Kidney (tissue), 13 donors: ENCODE measurements at regions not wholly inside any gene's neighbourhood (a gene's known extent, or its start where the extent isn't known, plus 50 kb on each side); places are given as distances from the start of the nearest gene placed in this dataset.

Source experiments
- DNase-seq, 5 donors: peaks; one replicate each; pipeline ENCODE4 v3.0.0-alpha.2; 2013 to 2020
- FAIRE-seq: peaks from 2 replicates; lab custom pipeline; 2012; peaks lifted over from hg19 to GRCh38; lab: Jason Lieb, UNC
- H3K27ac ChIP-seq, 2 donors: one replicate each; pipeline ENCODE4 v1.7.0; 2013; ENCODE audit warnings: low read depth in 2 of 2, low read length in 2 of 2, inconsistent platforms in 1 of 2
- H3K27me3 ChIP-seq: one replicate; pipeline ENCODE4 v1.7.1; 2013; ENCODE audit warnings: low read length, inconsistent platforms; ENCODE audit not compliant: control insufficient read depth, insufficient read depth
- H3K36me3 ChIP-seq, 3 donors: one replicate each; pipeline versions ENCODE4 v1.7.0 to v1.7.1; 2013; ENCODE audit warnings: low read length in 3 of 3, control low read depth in 1 of 3, inconsistent platforms in 1 of 3; ENCODE audit not compliant: insufficient read depth in 3 of 3, control insufficient read depth in 2 of 3
- H3K4me1 ChIP-seq, 3 donors: one replicate each; pipeline versions ENCODE4 v1.7.0 to v1.7.1; 2013; ENCODE audit warnings: low read length in 3 of 3, inconsistent platforms in 1 of 3, low read depth in 1 of 3; ENCODE audit not compliant: control insufficient read depth in 2 of 3, insufficient read depth in 2 of 3
- H3K4me3 ChIP-seq, 3 donors: one replicate each; pipeline versions ENCODE4 v1.7.0 to v1.8.1; 2013; ENCODE audit warnings: low read length in 3 of 3, control low read depth in 1 of 3, inconsistent platforms in 1 of 3
- H3K9ac ChIP-seq, 3 donors: one replicate each; pipeline versions ENCODE4 v1.7.0 to v1.7.1; 2013; ENCODE audit warnings: low read length in 3 of 3, control low read depth in 1 of 3, inconsistent platforms in 1 of 3
- H3K9me3 ChIP-seq, 3 donors: one replicate each; pipeline versions ENCODE4 v1.7.0 to v1.7.1; 2013; ENCODE audit warnings: low read length in 3 of 3, control low read depth in 1 of 3, inconsistent platforms in 1 of 3; ENCODE audit not compliant: control insufficient read depth in 2 of 3, insufficient read depth in 1 of 3
- intact Hi-C: fragments of 100-400 bp; cut with DNase I; formaldehyde crosslinking; loops from one replicate; pipeline ENCODE4 v1.11.1; 2022
- TF ChIP-seq, protein P1 (sequence below): IDR thresholded peaks from 3 replicates; pipeline ENCODE4 v1.5.1; 2012; ENCODE audit warnings: mild to moderate bottlenecking, moderate library complexity, borderline replicate concordance; ENCODE audit not compliant: insufficient read depth; ENCODE audit errors: extremely low read depth
- donor health status: control.
- donor health status: control.
- donor health status: control.
- donor health status: control.
- donor health status: control.
- donor health status: DM: yes; HTN: yes; CAD: no.
- donor health status: Normal renal cell carcinoma (clear cell type).

DNA sequence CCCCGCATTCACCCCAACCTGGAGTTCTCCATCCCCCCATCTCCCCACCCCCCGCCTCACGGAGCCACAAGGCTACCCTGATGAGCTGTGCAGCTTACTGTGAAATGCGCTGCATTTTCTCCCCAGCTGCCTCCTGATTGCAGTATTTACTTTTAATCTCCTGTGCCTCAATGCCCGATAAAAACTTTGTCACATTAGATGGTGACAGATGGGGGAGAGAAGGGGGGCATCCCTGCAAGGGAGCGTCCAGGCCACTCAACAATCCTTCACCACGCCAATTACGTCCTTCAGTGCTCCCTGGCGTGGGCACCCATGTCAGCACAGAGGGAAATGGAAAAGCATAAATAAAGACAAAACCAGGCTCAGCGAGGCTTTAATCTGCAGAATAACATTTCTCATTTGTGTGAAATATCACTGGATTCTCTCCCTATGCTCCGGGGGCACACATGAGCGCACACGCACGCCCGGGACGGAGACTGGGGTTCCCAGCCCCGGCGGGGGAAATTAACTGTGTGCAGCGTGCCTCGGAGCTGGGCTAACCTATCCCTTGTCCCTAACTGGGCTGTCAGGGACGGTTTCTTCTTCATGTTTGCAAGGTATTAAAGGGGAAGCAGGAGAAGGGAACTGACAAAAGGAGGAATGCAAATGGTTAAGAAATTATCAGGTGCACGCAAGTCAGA is 186.7 kb upstream of the VASH1 start:
- no peaks in the 10 kb centered on the region for H3K27me3 ChIP-seq
- H3K36me3 ChIP-seq, result no peaks in the 10 kb centered on the region
- peak in 3 of 5 donors; percentile 38 to 61 (median 42) for DNase-seq
- H3K4me1 ChIP-seq, result peaks cover 0 to 2% (median 0%) of the 10 kb centered on the region in 3 donors
- intact Hi-C loops, result no loop called here
- TF ChIP-seq, protein P1, sequence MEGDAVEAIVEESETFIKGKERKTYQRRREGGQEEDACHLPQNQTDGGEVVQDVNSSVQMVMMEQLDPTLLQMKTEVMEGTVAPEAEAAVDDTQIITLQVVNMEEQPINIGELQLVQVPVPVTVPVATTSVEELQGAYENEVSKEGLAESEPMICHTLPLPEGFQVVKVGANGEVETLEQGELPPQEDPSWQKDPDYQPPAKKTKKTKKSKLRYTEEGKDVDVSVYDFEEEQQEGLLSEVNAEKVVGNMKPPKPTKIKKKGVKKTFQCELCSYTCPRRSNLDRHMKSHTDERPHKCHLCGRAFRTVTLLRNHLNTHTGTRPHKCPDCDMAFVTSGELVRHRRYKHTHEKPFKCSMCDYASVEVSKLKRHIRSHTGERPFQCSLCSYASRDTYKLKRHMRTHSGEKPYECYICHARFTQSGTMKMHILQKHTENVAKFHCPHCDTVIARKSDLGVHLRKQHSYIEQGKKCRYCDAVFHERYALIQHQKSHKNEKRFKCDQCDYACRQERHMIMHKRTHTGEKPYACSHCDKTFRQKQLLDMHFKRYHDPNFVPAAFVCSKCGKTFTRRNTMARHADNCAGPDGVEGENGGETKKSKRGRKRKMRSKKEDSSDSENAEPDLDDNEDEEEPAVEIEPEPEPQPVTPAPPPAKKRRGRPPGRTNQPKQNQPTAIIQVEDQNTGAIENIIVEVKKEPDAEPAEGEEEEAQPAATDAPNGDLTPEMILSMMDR, result no peak
- peaks cover 0 to 2% (median under 1%) of the 10 kb centered on the region in 3 donors for H3K9me3 ChIP-seq
- no peak overlapping the region for H3K9ac ChIP-seq
- FAIRE-seq, result no peak
- H3K4me3 ChIP-seq, result no peak overlapping the region
- no peak overlapping the region for H3K27ac ChIP-seq

DNA sequence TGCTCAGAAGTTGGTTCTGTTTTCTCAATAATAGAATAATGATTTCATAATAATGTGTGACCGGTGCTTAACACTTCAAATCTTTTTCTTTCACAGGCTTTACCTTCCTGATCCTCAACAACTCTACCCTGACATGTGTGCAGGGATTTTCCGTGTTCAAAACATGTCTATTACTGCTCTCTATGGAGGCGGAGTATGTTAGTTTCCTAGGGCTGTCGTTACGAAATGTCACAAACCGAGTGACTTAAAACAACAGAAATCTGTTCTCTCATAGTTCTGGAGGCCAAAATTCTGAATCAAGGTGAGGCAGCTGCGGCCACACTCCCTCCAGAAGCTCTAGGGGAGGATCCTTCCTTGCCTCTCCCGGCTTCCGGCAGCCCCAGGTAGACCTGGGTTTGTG is 186.2 kb upstream of the VASH1 start:
- Histone ChIP-seq H3K27ac (no peak overlapping the region), H3K4me3 (no peak overlapping the region), H3K27me3 (no peaks in the 10 kb centered on the region), H3K4me1 (peaks cover 0 to 2% (median 0%) of the 10 kb centered on the region in 3 donors), H3K36me3 (no peaks in the 10 kb centered on the region), H3K9me3 (peaks cover 0 to 2% (median 0%) of the 10 kb centered on the region in 3 donors), H3K9ac (no peak overlapping the region)
- FAIRE-seq (no peak), DNase-seq (no peak)
- TF ChIP-seq, protein P1, result no peak
- intact Hi-C loops, result no loop called here

DNA sequence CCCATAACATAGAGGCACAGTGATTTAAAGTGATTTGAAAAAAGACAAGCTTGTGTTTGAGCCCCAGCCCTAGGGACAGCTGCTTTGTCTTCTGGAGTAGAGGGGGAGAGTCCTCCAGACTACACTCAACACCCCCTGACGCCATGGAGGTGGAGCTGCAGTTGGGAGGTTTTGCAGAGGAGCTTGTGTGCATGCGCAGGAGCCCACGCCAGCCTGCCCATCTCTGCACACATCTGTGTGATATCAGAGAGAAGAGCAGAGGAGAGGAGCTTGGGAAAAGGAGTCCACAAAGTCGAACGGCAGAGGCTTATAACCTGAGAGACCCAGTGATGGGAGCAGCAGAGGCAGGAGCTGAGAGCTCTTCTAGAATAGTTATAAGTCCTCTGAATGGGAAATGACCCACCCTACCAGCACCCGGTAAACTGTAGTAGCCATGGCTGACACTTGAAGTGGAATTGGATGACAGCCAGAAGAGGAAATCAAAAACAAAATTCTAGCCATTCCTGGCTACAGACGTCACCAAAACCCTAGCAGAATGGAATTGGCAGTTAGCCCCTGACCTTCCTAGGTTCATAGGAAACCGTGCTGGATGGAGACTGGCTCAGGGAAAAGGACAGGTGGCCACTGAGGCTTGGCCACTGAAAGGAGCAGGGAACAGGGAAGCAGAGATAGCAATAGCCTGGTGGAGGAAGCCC is 185.1 kb upstream of the VASH1 start:
- no peak overlapping the region for H3K27ac ChIP-seq
- intact Hi-C loops, result no loop called here
- FAIRE-seq (no peak), DNase-seq (peak in 1 of 5 donors; percentile 19)
- peaks cover 0 to 2% (median 0%) of the 10 kb centered on the region in 3 donors for H3K9me3 ChIP-seq
- no peak overlapping the region for H3K4me3 ChIP-seq
- H3K36me3 ChIP-seq, result no peaks in the 10 kb centered on the region
- H3K27me3 ChIP-seq, result no peaks in the 10 kb centered on the region
- H3K9ac ChIP-seq, result no peak overlapping the region
- TF ChIP-seq, protein P1, result no peak
- peaks cover 0 to 2% (median 0%) of the 10 kb centered on the region in 3 donors for H3K4me1 ChIP-seq
